Fibroblast of lung (primary cell): ENCODE measurements at regions not wholly inside any gene's neighbourhood (a gene's known extent, or its start where the extent isn't known, plus 50 kb on each side); places are given as distances from the start of the nearest gene placed in this dataset.

Experiments used
- DNase-seq, 2 donors: peaks; one replicate each; pipeline versions ENCODE4 v3.0.0 to v3.0.0-alpha.2; 2010; ENCODE audit warnings: low read depth in 2 of 2
- H2AFZ ChIP-seq: 2 replicates; pipeline ENCODE4 v1.5.1; 2012; ENCODE audit warnings: low read length, control low read depth, inconsistent platforms
- H3K27ac ChIP-seq: 2 replicates; pipeline ENCODE4 v1.5.1; 2011; ENCODE audit warnings: low read length, control low read depth; ENCODE audit not compliant: insufficient read depth
- H3K27me3 ChIP-seq: 2 replicates; pipeline ENCODE4 v1.5.1; 2011; ENCODE audit warnings: mild to moderate bottlenecking, low read length; ENCODE audit not compliant: control insufficient read depth, insufficient read depth
- H3K36me3 ChIP-seq: 2 replicates; pipeline ENCODE4 v1.5.1; 2011; ENCODE audit warnings: low read length; ENCODE audit not compliant: control insufficient read depth, insufficient read depth
- H3K4me1 ChIP-seq: 2 replicates; pipeline ENCODE4 v1.5.1; 2011; ENCODE audit warnings: low read length; ENCODE audit not compliant: control insufficient read depth, insufficient read depth; ENCODE audit errors: extremely low read depth
- H3K4me2 ChIP-seq: 2 replicates; pipeline ENCODE4 v1.5.1; 2011; ENCODE audit warnings: low read length, control low read depth; ENCODE audit not compliant: insufficient read depth; ENCODE audit errors: extremely low read depth
- H3K4me3 ChIP-seq, 4 experiments: fragments of 200-600 bp in 1 of 4; sonication (generic) in 1 of 4; replicated peaks in 1 of 4; 2 replicates each; pipeline ENCODE4 v1.5.1; 2011 to 2016; ENCODE audit warnings: low read length in 4 of 4, low read depth in 3 of 4, mild to moderate bottlenecking in 3 of 4, control low read depth in 2 of 4, inconsistent platforms in 1 of 4, mixed read lengths in 1 of 4; ENCODE audit not compliant: insufficient read depth in 1 of 4; ENCODE audit errors: control extremely low read depth in 1 of 4
- H3K79me2 ChIP-seq: 2 replicates; pipeline ENCODE4 v1.5.1; 2012; ENCODE audit warnings: mild to moderate bottlenecking, low read length, inconsistent platforms; ENCODE audit not compliant: control insufficient read depth, insufficient read depth
- H3K9ac ChIP-seq: 2 replicates; pipeline ENCODE4 v1.5.1; 2011; ENCODE audit warnings: mild to moderate bottlenecking, low read length, control low read depth; ENCODE audit not compliant: insufficient read depth
- H3K9me3 ChIP-seq: 2 replicates; pipeline ENCODE4 v1.5.1; 2012; ENCODE audit warnings: low read depth, low read length; ENCODE audit not compliant: control insufficient read depth, insufficient read depth
- H4K20me1 ChIP-seq: 2 replicates; pipeline ENCODE4 v1.5.1; 2011; ENCODE audit warnings: low read length; ENCODE audit not compliant: control insufficient read depth, insufficient read depth; ENCODE audit errors: extremely low read depth
- CTCF ChIP-seq, 2 donors: IDR thresholded peaks in 1 of 2; conservative IDR thresholded peaks in 1 of 2; 1 replicate in 1 of 2; 2 replicates in 1 of 2; pipeline ENCODE4 v1.5.1; 2011 to 2012; ENCODE audit warnings: low read length in 2 of 2, control low read depth in 1 of 2, inconsistent platforms in 1 of 2, low read depth in 1 of 2, mild to moderate bottlenecking in 1 of 2
- EZH2 ChIP-seq: IDR thresholded peaks from 2 replicates; pipeline ENCODE4 v1.5.1; 2012; ENCODE audit warnings: low read length, control low read depth, mild to moderate bottlenecking; ENCODE audit errors: missing control alignments

DNA sequence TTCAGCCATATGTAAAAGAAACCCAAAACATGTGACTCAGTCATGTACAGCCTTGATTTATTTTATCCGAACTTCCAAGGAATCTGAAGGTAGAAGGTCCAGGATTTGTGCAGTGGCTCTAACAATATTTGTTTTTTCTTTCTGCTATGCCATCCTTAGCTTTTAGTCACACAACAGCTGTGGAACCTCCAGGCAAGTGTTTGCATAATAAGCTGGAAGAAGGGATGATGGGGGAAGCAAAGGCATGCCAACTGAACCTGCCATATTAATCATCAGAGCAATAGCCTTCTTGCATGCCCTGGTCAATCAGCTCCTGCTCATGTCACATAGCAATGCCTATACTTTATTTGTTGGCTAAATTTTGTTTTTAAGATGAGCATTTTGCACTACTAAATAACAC, 444.7 kb upstream of the ARPP21 start:
- H2AFZ ChIP-seq, result no peak overlapping the region
- no peaks in the 10 kb centered on the region for H3K27me3 ChIP-seq
- no peaks in the 10 kb centered on the region for H3K79me2 ChIP-seq
- no peak overlapping the region for H3K27ac ChIP-seq
- H3K4me3 ChIP-seq, result no peak overlapping the region
- H3K9ac ChIP-seq, result no peak overlapping the region
- DNase-seq, result peak in 1 of 2 donors; percentile 31
- H4K20me1 ChIP-seq, result no peaks in the 10 kb centered on the region
- TF ChIP-seq EZH2, result no peak
- no peak for TF ChIP-seq CTCF (conservative IDR thresholded peaks at IDR 0.05 in 1 of 2, IDR thresholded peaks at IDR 0.05 in 1 of 2; ENCODE audit: low read depth in 1 of 2, low read length in 2 of 2)
- no peak overlapping the region for H3K4me2 ChIP-seq
- no peaks in the 10 kb centered on the region for H3K4me1 ChIP-seq
- no peaks in the 10 kb centered on the region for H3K36me3 ChIP-seq
- no peaks in the 10 kb centered on the region for H3K9me3 ChIP-seq

GRCh38 chr3:35198857-35199256, 440.5 kb upstream of the ARPP21 start:
- Histone ChIP-seq H3K9me3 (no peaks in the 10 kb centered on the region), H3K27ac (no peak overlapping the region), H3K9ac (no peak overlapping the region), H2AFZ (no peak overlapping the region), H3K79me2 (no peaks in the 10 kb centered on the region), H3K36me3 (no peaks in the 10 kb centered on the region), H3K27me3 (no peaks in the 10 kb centered on the region), H3K4me1 (no peaks in the 10 kb centered on the region), H3K4me3 (no peak overlapping the region), H3K4me2 (no peak overlapping the region), H4K20me1 (no peaks in the 10 kb centered on the region)
- no peak for TF ChIP-seq CTCF (conservative IDR thresholded peaks at IDR 0.05 in 1 of 2, IDR thresholded peaks at IDR 0.05 in 1 of 2; ENCODE audit: low read depth in 1 of 2, low read length in 2 of 2)
- TF ChIP-seq EZH2, result no peak
- DNase-seq, result no peak

DNA sequence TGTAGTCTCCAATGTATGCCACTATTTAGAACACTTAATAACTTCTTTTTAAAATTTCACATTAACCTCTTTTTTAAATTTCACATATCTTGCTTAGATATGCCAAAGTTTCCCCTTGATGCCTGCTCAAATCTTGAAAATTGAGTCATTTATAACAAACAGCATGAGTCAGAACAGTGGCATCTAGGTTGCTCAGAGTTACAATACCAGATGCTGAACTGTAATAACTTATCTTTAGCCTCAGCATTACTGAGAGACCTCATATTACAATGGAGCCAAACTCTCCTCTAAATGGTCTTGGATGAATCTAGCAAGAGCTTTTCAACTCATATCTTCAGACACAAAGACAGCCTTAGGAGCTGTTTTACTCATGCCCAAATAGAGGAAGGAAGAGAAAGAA, 439.3 kb upstream of the ARPP21 start:
- no peak overlapping the region for H3K27ac ChIP-seq
- TF ChIP-seq CTCF (conservative IDR thresholded peaks at IDR 0.05 in 1 of 2, IDR thresholded peaks at IDR 0.05 in 1 of 2; ENCODE audit: low read depth in 1 of 2, low read length in 2 of 2), result no peak
- no peak for TF ChIP-seq EZH2
- no peak overlapping the region for H3K4me2 ChIP-seq
- H3K36me3 ChIP-seq, result no peaks in the 10 kb centered on the region
- H3K79me2 ChIP-seq, result no peaks in the 10 kb centered on the region
- H4K20me1 ChIP-seq, result no peaks in the 10 kb centered on the region
- no peaks in the 10 kb centered on the region for H3K27me3 ChIP-seq
- no peaks in the 10 kb centered on the region for H3K9me3 ChIP-seq
- no peak overlapping the region for H2AFZ ChIP-seq
- H3K4me1 ChIP-seq, result no peaks in the 10 kb centered on the region
- H3K4me3 ChIP-seq, result no peak overlapping the region
- no peak overlapping the region for H3K9ac ChIP-seq
- DNase-seq, result peak in 1 of 2 donors; percentile 89
